Breast epithelium (tissue), 4 donors: ENCODE measurements at regions not wholly inside any gene's neighbourhood (a gene's known extent, or its start where the extent isn't known, plus 50 kb on each side); places are given as distances from the start of the nearest gene placed in this dataset.

Source experiments
- DNase-seq, 2 donors: peaks; one replicate each; pipeline ENCODE4 v3.0.0-alpha.2; 2019; ENCODE audit warnings: low spot score in 2 of 2
- H3K27ac ChIP-seq, 2 donors: fragments of 200-600 bp; sonication (generic) in 1 of 2; one replicate each; pipeline ENCODE4 v1.5.1; 2016 to 2019; ENCODE audit warnings: mild to moderate bottlenecking in 1 of 2
- H3K27me3 ChIP-seq, 2 donors: fragments of 200-600 bp; sonication (generic) in 1 of 2; one replicate each; pipeline versions ENCODE4 v1.5.1 to v1.6.0; 2017 to 2019; ENCODE audit warnings: control low read depth in 1 of 2, mild to moderate bottlenecking in 1 of 2
- H3K36me3 ChIP-seq: fragments of 200-600 bp; one replicate; pipeline ENCODE4 v1.5.1; 2019
- H3K4me1 ChIP-seq, 2 donors: fragments of 200-600 bp; sonication (generic); one replicate each; pipeline ENCODE4 v1.5.1; 2016 to 2019; ENCODE audit warnings: control low read depth in 1 of 2
- H3K4me3 ChIP-seq, 3 donors: fragments of 200-600 bp; sonication (generic); 1 replicate in 2 of 3; 2 replicates in 1 of 3; pipeline ENCODE4 v1.5.1; 2016 to 2019; ENCODE audit warnings: mild to moderate bottlenecking in 3 of 3, moderate library complexity in 2 of 3
- H3K9me3 ChIP-seq, 2 donors: fragments of 200-600 bp; sonication (generic) in 1 of 2; one replicate each; pipeline ENCODE4 v1.5.1; 2016 to 2019; ENCODE audit warnings: control low read depth in 1 of 2
- POLR2A ChIP-seq: fragments of 450-650 bp; IDR thresholded peaks from one replicate; pipeline ENCODE4 v1.6.1; 2016; ENCODE audit warnings: antibody characterized with exemption, mild to moderate bottlenecking, moderate library complexity
- POLR2AphosphoS5 ChIP-seq, 3 donors: sonication (generic); formaldehyde crosslinking; IDR thresholded peaks; one replicate each; pipeline ENCODE4 v1.6.1; 2017; ENCODE audit warnings: antibody characterized with exemption in 3 of 3
- intact Hi-C: fragments of 100-400 bp; cut with DNase I; formaldehyde crosslinking; loops from one replicate; pipeline ENCODE4 v1.15.1; 2023; ENCODE audit warnings: low total_unique reads
- TF ChIP-seq, protein P1 (sequence below), 3 donors: fragments of 450-650 bp; IDR thresholded peaks; one replicate each; pipeline ENCODE4 v1.5.1; 2016 to 2017; ENCODE audit warnings: antibody characterized with exemption in 3 of 3, mild to moderate bottlenecking in 3 of 3, moderate library complexity in 3 of 3

DNA sequence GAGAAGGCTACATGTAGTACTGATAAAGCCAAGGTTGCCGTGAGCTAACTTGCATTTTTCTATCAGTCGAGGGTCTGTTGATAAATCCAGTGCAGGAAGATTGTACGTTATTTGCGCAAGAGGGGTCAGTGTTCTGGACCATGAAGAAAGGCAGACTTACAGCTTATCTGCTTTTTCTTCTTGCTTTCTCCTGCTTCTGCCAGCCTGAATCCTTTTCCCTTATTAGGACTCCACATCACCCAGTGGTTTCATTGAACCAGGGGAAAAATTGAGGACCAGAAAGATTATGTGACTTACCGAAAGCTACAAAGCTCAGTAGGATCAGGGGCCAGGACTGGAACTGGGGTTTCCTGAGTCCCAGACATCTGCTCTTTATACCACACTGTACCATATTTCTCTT is 534.6 kb upstream of the BRINP1 start:
- H3K4me3 ChIP-seq: no peak overlapping the region
- no peaks in the 10 kb centered on the region for H3K4me1 ChIP-seq
- no peak for TF ChIP-seq POLR2A
- H3K27ac ChIP-seq: no peak overlapping the region
- H3K36me3 ChIP-seq: no peaks in the 10 kb centered on the region
- intact Hi-C loops: no loop called here
- no peak for DNase-seq
- H3K27me3 ChIP-seq: no peaks in the 10 kb centered on the region
- H3K9me3 ChIP-seq: peaks cover 0 to 12% of the 10 kb centered on the region in 2 donors

DNA sequence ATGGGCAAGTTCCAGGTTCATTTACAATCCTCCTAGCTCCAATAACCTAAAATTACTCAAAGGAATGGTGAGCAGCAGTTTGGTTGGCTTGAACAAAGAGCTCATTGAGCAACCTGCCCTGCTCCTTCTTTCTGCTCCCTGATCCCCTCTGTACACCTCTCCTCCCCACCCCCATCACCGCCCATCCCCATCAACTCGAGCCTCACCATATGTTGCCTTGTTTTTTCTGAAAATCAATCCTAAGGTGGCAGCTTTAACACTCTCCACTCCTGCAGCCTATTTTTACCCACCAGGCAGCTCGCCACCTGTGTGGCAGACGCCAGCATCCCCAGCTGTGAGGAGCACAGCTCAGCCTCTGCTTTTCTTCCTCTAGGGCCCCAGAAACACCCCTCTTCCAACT is 533.4 kb upstream of the BRINP1 start:
- intact Hi-C loops: no loop called here
- no peaks in the 10 kb centered on the region for H3K27me3 ChIP-seq
- no peaks in the 10 kb centered on the region for H3K4me1 ChIP-seq
- no peaks in the 10 kb centered on the region for H3K36me3 ChIP-seq
- no peak overlapping the region for H3K4me3 ChIP-seq
- TF ChIP-seq POLR2AphosphoS5 (IDR thresholded peaks at IDR 0.05) (no peak), POLR2A (no peak)
- TF ChIP-seq, protein P1, sequence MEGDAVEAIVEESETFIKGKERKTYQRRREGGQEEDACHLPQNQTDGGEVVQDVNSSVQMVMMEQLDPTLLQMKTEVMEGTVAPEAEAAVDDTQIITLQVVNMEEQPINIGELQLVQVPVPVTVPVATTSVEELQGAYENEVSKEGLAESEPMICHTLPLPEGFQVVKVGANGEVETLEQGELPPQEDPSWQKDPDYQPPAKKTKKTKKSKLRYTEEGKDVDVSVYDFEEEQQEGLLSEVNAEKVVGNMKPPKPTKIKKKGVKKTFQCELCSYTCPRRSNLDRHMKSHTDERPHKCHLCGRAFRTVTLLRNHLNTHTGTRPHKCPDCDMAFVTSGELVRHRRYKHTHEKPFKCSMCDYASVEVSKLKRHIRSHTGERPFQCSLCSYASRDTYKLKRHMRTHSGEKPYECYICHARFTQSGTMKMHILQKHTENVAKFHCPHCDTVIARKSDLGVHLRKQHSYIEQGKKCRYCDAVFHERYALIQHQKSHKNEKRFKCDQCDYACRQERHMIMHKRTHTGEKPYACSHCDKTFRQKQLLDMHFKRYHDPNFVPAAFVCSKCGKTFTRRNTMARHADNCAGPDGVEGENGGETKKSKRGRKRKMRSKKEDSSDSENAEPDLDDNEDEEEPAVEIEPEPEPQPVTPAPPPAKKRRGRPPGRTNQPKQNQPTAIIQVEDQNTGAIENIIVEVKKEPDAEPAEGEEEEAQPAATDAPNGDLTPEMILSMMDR (IDR thresholded peaks at IDR 0.05): no peak
- no peak overlapping the region for H3K27ac ChIP-seq
- DNase-seq: no peak
- H3K9me3 ChIP-seq: peaks cover 0 to 2% of the 10 kb centered on the region in 2 donors

DNA sequence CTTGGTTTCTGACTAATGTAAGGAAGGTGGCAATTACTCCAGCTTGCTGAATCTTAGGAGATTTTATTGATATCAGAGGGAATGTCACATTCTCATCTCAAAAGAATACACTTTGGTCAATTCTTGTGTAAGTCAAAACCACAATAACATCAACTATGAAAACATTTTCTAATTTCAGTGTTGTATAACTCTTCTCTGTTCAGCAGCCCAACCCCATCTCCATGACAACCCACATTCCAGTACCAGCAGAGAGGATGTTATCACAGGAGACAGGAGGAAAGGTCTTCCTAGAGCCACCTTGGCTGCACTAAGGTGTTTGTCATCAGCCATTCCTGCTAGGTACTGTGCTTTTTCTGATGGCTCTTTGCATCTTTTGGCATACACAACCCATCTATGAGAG is 529.1 kb upstream of the BRINP1 start:
- H3K27ac ChIP-seq: no peak overlapping the region
- intact Hi-C loops: no loop called here
- DNase-seq: no peak
- H3K9me3 ChIP-seq: no peaks in the 10 kb centered on the region
- TF ChIP-seq POLR2AphosphoS5 (IDR thresholded peaks at IDR 0.05): no peak
- TF ChIP-seq, protein P1 (IDR thresholded peaks at IDR 0.05): no peak
- TF ChIP-seq POLR2A: no peak
- H3K4me1 ChIP-seq: no peaks in the 10 kb centered on the region
- no peak overlapping the region for H3K4me3 ChIP-seq
- no peaks in the 10 kb centered on the region for H3K27me3 ChIP-seq
- H3K36me3 ChIP-seq: no peaks in the 10 kb centered on the region

DNA sequence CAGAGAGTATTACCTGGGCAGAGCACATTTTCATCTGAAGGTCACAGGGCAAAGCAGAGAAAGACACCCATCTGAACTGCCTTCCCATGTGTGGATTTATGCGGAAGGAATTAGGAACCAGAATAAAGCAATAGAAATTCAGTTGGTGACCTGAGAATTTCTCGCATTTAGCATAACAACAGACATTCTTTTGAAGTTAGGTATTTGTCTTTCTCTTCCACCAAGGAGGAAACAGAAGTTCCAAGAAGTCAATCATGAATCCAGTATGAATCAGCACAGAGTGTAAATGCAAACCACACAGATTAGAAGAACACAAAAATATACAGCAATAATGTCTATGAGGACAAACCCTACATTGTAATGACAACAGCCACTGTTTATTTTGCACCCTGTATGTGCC is 515.2 kb upstream of the BRINP1 start:
- H3K4me3 ChIP-seq: no peak overlapping the region
- intact Hi-C loops: no loop called here
- no peaks in the 10 kb centered on the region for H3K4me1 ChIP-seq
- no peak overlapping the region for H3K27ac ChIP-seq
- TF ChIP-seq POLR2A (no peak), POLR2AphosphoS5 (IDR thresholded peaks at IDR 0.05) (no peak)
- TF ChIP-seq, protein P1 (IDR thresholded peaks at IDR 0.05): no peak
- no peaks in the 10 kb centered on the region for H3K27me3 ChIP-seq
- no peaks in the 10 kb centered on the region for H3K9me3 ChIP-seq
- DNase-seq: no peak
- H3K36me3 ChIP-seq: no peaks in the 10 kb centered on the region

DNA sequence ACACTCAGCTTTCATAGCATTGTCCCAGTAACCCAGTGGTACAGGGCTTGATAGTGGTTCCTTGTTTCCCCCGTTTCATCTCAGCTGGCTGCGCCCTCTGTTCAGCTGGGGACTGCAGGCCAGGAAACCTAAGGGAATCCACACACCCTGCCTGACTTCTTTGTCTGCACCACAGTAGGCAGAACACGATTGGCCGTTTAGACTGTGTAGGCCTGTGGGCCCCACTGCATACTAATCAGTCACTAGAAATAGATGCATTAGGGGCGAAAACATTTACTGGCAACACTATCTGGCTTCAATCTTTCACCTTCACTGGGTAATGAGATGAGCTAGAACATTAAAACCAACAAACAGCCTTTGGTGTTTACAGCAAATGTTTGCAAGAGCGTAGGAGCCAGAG is 512.7 kb upstream of the BRINP1 start:
- no peaks in the 10 kb centered on the region for H3K9me3 ChIP-seq
- TF ChIP-seq POLR2AphosphoS5 (IDR thresholded peaks at IDR 0.05) (no peak), POLR2A (no peak)
- TF ChIP-seq, protein P1 (IDR thresholded peaks at IDR 0.05): no peak
- intact Hi-C loops: no loop called here
- H3K36me3 ChIP-seq: no peaks in the 10 kb centered on the region
- H3K4me3 ChIP-seq: no peak overlapping the region
- no peaks in the 10 kb centered on the region for H3K4me1 ChIP-seq
- no peaks in the 10 kb centered on the region for H3K27me3 ChIP-seq
- no peak overlapping the region for H3K27ac ChIP-seq
- DNase-seq: no peak

DNA sequence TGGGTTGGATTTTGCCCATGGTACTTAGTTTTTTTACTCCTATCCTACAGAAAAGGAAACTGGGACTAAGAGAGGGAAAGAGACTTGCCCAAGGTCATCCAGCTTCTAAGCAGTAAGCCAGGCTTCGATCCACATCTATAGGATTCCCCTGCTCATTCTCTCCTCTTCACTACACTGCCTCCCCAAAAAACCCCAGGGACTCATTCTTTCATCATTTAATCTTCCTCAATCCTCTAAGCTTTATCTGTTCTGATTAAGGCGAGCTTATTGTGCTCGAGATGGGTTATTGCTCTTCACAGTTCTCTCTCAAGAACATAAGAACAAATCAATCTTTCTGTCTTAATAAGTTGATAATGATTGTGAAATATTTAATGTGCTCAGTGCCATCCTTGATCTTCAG is 511.1 kb upstream of the BRINP1 start:
- H3K36me3 ChIP-seq: no peaks in the 10 kb centered on the region
- H3K27ac ChIP-seq: no peak overlapping the region
- no peaks in the 10 kb centered on the region for H3K9me3 ChIP-seq
- no peak for DNase-seq
- TF ChIP-seq, protein P1 (IDR thresholded peaks at IDR 0.05): no peak
- no peak for TF ChIP-seq POLR2A
- TF ChIP-seq POLR2AphosphoS5 (IDR thresholded peaks at IDR 0.05): no peak
- H3K4me3 ChIP-seq: no peak overlapping the region
- no peaks in the 10 kb centered on the region for H3K27me3 ChIP-seq
- intact Hi-C loops: no loop called here
- H3K4me1 ChIP-seq: no peaks in the 10 kb centered on the region
